Keratinocyte (primary cell): ENCODE measurements at regions not wholly inside any gene's neighbourhood (a gene's known extent, or its start where the extent isn't known, plus 50 kb on each side); places are given as distances from the start of the nearest gene placed in this dataset.

Experiments used
- EZH2 ChIP-seq: IDR thresholded peaks from one replicate; pipeline ENCODE4 v1.6.1; 2012; ENCODE audit warnings: inconsistent platforms, mild to moderate bottlenecking, low read length, moderate library complexity
- TF ChIP-seq, protein P1 (sequence below), 3 experiments: IDR thresholded peaks in 1 of 3; conservative IDR thresholded peaks in 1 of 3; optimal IDR thresholded peaks in 1 of 3; 2 replicates in 2 of 3; 3 replicates in 1 of 3; pipeline versions ENCODE3 to v1.5.1; 2011; ENCODE audit warnings: low read length in 3 of 3, mild to moderate bottlenecking in 3 of 3, moderate library complexity in 2 of 3, control low read depth in 1 of 3, inconsistent platforms in 1 of 3; ENCODE audit not compliant: insufficient read depth in 2 of 3; ENCODE audit errors: extremely low read depth in 1 of 3

DNA sequence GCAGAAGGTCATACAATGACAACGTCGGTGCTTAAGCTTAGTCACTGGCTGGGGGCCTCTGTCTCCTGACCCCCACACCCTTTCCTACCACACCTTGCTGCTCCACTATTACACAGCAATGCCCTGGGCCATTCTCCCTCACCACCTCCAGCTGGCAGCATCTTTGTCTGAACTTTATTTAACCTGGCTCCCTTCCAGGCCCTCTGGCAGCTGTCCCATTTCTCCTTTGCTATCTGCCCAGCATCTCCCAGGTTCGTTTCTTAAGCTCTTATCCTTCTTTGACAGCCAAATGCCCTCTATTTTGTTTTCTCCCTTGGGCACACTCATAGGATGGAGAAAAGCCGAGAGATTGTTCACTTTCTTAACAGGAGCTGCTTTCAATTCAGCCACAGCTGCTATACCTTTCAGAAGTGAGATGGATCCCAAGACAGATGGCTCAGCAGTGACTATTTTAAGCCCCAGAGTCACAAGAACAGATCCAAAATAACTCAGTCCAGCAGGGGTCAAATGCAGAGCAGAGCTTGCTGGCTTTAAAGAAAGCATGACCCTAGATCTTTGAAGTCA, 1277.1 kb upstream of the AUTS2 start:
- TF ChIP-seq, protein P1, sequence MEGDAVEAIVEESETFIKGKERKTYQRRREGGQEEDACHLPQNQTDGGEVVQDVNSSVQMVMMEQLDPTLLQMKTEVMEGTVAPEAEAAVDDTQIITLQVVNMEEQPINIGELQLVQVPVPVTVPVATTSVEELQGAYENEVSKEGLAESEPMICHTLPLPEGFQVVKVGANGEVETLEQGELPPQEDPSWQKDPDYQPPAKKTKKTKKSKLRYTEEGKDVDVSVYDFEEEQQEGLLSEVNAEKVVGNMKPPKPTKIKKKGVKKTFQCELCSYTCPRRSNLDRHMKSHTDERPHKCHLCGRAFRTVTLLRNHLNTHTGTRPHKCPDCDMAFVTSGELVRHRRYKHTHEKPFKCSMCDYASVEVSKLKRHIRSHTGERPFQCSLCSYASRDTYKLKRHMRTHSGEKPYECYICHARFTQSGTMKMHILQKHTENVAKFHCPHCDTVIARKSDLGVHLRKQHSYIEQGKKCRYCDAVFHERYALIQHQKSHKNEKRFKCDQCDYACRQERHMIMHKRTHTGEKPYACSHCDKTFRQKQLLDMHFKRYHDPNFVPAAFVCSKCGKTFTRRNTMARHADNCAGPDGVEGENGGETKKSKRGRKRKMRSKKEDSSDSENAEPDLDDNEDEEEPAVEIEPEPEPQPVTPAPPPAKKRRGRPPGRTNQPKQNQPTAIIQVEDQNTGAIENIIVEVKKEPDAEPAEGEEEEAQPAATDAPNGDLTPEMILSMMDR (optimal IDR thresholded peaks at IDR 0.05 in 1 of 3, IDR thresholded peaks at IDR 0.05 in 1 of 3, conservative IDR thresholded peaks at IDR 0.05 in 1 of 3; ENCODE audit: extremely low read depth in 1 of 3, insufficient read depth in 2 of 3, low read length in 3 of 3), result peak in 1 of 3 experiments; percentile 12
- TF ChIP-seq EZH2, result no peak
